ENCODE measurements at regions not wholly inside any gene's neighbourhood (a gene's known extent, or its start where the extent isn't known, plus 50 kb on each side); places are given as distances from the start of the nearest gene placed in this dataset.
A peak's percentile ranks its signal among the peaks of the same experiment; 100 is the strongest.
"Not testable (repeated sequence)": the region's sequence is repeated elsewhere in the genome, so short reads cannot be mapped to it uniquely, and the experiment has no call there.

GRCh38 chr7:138212314-138212713 is 136.1 kb downstream of the AKR1D1 start:
- intact Hi-C loops (cut with DNase I), result no loop called here
- no peaks in the 10 kb centered on the region for H3K9me3 ChIP-seq
- TF ChIP-seq CTCF (IDR thresholded peaks at IDR 0.05) (no peak), POLR2A (IDR thresholded peaks at IDR 0.05) (peak in 1 of 3 donors; percentile 12)
- peaks cover 28% of the 10 kb centered on the region for H3K4me1 ChIP-seq
- H3K27me3 ChIP-seq, result no peaks in the 10 kb centered on the region
- H3K4me3 ChIP-seq, result no peak overlapping the region
- peak overlapping the region; percentile 74 to 84 (median 80) for H3K27ac ChIP-seq
- 10 to 28% methylated on average over 2 of the region's 2 CpGs for WGBS, 2 donors
- no peaks in the 10 kb centered on the region for H3K36me3 ChIP-seq (replicated peaks in 1 of 2; ENCODE audit: insufficient read depth in 1 of 2, low read depth in 2 of 2)
- ATAC-seq, result peak; percentile 97
- peak; percentile 37 to 80 (median 58) for DNase-seq

GRCh38 chr7:138214926-138215325 is 138.7 kb downstream of the AKR1D1 start:
- Histone ChIP-seq H3K36me3 (replicated peaks in 1 of 2; ENCODE audit: insufficient read depth in 1 of 2, low read depth in 2 of 2) (no peaks in the 10 kb centered on the region), H3K27ac (no peak overlapping the region), H3K4me3 (no peak overlapping the region), H3K9me3 (no peaks in the 10 kb centered on the region), H3K27me3 (no peaks in the 10 kb centered on the region), H3K4me1 (peaks cover 19% of the 10 kb centered on the region)
- no peak for DNase-seq
- intact Hi-C loops (cut with DNase I), result no loop called here
- no peak for TF ChIP-seq POLR2A (IDR thresholded peaks at IDR 0.05)
- no peak for TF ChIP-seq CTCF (IDR thresholded peaks at IDR 0.05)
- WGBS, 2 donors, result 97% methylated on average over 4 of the region's 4 CpGs
- no peak for ATAC-seq

- H3K4me3 ChIP-seq; H3K27me3 ChIP-seq; DNase-seq; H3K27ac ChIP-seq; H3K36me3 ChIP-seq (replicated peaks in 1 of 2; ENCODE audit: insufficient read depth in 1 of 2, low read depth in 2 of 2); ATAC-seq; H3K4me1 ChIP-seq; H3K9me3 ChIP-seq; intact Hi-C loops (cut with DNase I): not testable (repeated sequence)
- WGBS, 2 donors, result 90 to 93% methylated on average over 3 of the region's 3 CpGs
These were observed 144.1 kb downstream of the AKR1D1 start for GRCh38 chr7:138220321-138220720.

GRCh38 chr7:138221388-138221787 is 145.1 kb downstream of the AKR1D1 start:
- intact Hi-C loops (cut with DNase I); H3K4me3 ChIP-seq; H3K27ac ChIP-seq; ATAC-seq; H3K4me1 ChIP-seq; H3K36me3 ChIP-seq (replicated peaks in 1 of 2; ENCODE audit: insufficient read depth in 1 of 2, low read depth in 2 of 2); H3K27me3 ChIP-seq; DNase-seq; H3K9me3 ChIP-seq: not testable (repeated sequence)
- 83 to 92% methylated on average over 4 of the region's 4 CpGs for WGBS, 2 donors

- Histone ChIP-seq H3K9me3 (peaks cover 0 to 6% (median 0%) of the 10 kb centered on the region in 3 donors), H3K36me3 (replicated peaks in 1 of 2; ENCODE audit: insufficient read depth in 1 of 2, low read depth in 2 of 2) (no peaks in the 10 kb centered on the region), H3K27me3 (no peaks in the 10 kb centered on the region), H3K4me3 (no peak overlapping the region), H3K27ac (no peak overlapping the region), H3K4me1 (no peaks in the 10 kb centered on the region)
- WGBS, 2 donors, result 80 to 87% methylated on average over 2 of the region's 2 CpGs
- intact Hi-C loops (cut with DNase I), result no loop called here
- DNase-seq (no peak), ATAC-seq (no peak)
- no peak for TF ChIP-seq CTCF (IDR thresholded peaks at IDR 0.05)
- no peak for TF ChIP-seq POLR2A (IDR thresholded peaks at IDR 0.05)
These were observed 147.2 kb downstream of the AKR1D1 start for GRCh38 chr7:138223402-138223879.

- TF ChIP-seq CTCF (IDR thresholded peaks at IDR 0.05) (no peak), POLR2A (IDR thresholded peaks at IDR 0.05) (no peak)
These were observed 149.8 kb downstream of the AKR1D1 start for GRCh38 chr7:138226001-138226476.

More at GRCh38 chr7:138226001-138226476, 149.8 kb downstream of the AKR1D1 start:
- no peaks in the 10 kb centered on the region for H3K36me3 ChIP-seq (replicated peaks in 1 of 2; ENCODE audit: insufficient read depth in 1 of 2, low read depth in 2 of 2)
- DNase-seq (peak in 1 of 4 donors; percentile 11), ATAC-seq (no peak)
- WGBS, 2 donors, result 58 to 62% methylated on average over 5 of the region's 5 CpGs
- H3K4me3 ChIP-seq, result no peak overlapping the region
- H3K27me3 ChIP-seq, result no peaks in the 10 kb centered on the region
- H3K9me3 ChIP-seq, result peaks cover 0 to 2% (median 0%) of the 10 kb centered on the region in 3 donors
- H3K27ac ChIP-seq, result no peak overlapping the region
- H3K4me1 ChIP-seq, result no peaks in the 10 kb centered on the region
- intact Hi-C loops (cut with DNase I), result no loop called here
